ENCODE measurements at regions not wholly inside any gene's neighbourhood (a gene's known extent, or its start where the extent isn't known, plus 50 kb on each side); places are given as distances from the start of the nearest gene placed in this dataset.
"Not testable (repeated sequence)": the region's sequence is repeated elsewhere in the genome, so short reads cannot be mapped to it uniquely, and the experiment has no call there.

- DNase-seq (ENCODE audit: low read depth in 2 of 2) = no peak
Measured at GRCh38 chr1:219560856-219561255, 52.0 kb downstream of the ZC3H11B start.

DNA sequence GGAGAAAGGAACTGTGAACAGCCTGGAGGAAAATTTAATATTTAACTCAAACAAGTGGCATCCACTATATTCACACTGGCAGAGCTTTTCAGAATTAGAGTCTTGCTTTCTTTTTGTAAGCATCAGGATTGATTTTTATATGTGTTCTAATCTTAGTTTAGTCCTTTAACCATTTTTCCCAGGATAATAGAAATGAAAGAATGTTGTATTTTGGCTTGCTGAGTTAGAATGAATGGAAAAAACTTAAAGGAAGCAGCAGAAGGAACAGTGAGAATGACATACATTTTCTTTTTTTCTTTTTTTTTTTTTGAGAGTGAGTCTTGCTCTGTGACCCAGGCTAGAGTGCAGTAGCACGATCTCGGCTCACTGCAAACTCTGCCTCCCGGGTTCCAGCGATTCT lies 53.0 kb downstream of the ZC3H11B start:
- no peak for DNase-seq (ENCODE audit: low read depth in 2 of 2)

DNA sequence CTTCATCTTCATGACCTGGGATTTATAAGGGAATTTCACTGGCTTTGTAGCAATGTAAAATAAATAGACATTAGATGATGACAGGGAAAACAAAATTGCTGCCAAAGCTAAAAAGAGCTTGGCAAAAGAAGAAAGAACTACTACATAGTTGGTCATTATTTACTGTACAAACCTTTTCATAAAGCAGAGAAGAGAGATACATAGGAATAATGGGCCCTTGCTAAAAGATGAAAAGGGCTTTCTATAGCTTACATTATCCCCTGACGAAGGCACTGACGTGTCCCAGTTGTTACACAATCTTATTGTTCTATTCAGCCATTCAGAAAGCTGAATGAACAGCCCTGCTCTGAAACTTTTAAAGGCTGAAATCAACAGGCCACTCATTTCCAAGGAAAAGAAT lies 57.1 kb downstream of the ZC3H11B start:
- DNase-seq (ENCODE audit: low read depth in 2 of 2) = no peak

- DNase-seq (ENCODE audit: low read depth in 2 of 2) = no peak
Measured at GRCh38 chr1:219555031-219555692, 57.7 kb downstream of the ZC3H11B start.

DNA sequence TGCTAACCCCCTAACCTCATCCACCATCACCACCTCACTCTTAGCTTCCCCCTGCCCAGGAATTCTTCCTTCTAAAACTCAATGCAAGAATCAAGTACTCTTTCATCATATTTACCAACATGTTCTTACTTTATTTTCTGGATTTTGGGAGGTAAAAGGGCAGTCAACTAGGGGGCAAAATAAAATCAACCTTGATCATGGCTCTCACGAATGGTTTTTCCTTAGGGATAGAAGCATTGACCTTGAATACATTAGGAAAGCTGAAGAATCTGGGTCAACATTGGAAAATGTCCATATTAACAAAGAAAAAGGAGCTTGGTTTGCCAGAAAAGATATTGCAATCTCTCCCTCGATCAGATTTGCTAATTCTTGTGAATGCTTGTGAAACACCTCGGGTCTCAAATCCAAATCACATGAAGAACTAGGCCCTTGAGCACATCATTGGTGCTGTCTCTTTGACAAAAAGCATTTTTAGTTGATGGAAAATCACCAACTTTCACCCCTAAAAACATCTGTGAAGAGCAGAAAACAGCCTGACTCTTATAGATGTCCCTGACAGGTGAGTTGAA lies 58.9 kb downstream of the ZC3H11B start:
- no peak for DNase-seq (ENCODE audit: low read depth in 2 of 2)

GRCh38 chr1:219550201-219550600 lies 62.7 kb downstream of the ZC3H11B start:
- no peak for DNase-seq (ENCODE audit: low read depth in 2 of 2)

GRCh38 chr1:219549215-219549614 lies 63.7 kb downstream of the ZC3H11B start:
- DNase-seq (ENCODE audit: low read depth in 2 of 2) = no peak

- DNase-seq (ENCODE audit: low read depth in 2 of 2) = no peak
Measured at GRCh38 chr1:219548386-219548785, 64.5 kb downstream of the ZC3H11B start.

GRCh38 chr1:219545756-219546155 lies 67.1 kb downstream of the ZC3H11B start:
- not testable (repeated sequence) for DNase-seq (ENCODE audit: low read depth in 2 of 2)

GRCh38 chr1:219544163-219544846 lies 68.6 kb downstream of the ZC3H11B start:
- no peak for DNase-seq (ENCODE audit: low read depth in 2 of 2)

DNA sequence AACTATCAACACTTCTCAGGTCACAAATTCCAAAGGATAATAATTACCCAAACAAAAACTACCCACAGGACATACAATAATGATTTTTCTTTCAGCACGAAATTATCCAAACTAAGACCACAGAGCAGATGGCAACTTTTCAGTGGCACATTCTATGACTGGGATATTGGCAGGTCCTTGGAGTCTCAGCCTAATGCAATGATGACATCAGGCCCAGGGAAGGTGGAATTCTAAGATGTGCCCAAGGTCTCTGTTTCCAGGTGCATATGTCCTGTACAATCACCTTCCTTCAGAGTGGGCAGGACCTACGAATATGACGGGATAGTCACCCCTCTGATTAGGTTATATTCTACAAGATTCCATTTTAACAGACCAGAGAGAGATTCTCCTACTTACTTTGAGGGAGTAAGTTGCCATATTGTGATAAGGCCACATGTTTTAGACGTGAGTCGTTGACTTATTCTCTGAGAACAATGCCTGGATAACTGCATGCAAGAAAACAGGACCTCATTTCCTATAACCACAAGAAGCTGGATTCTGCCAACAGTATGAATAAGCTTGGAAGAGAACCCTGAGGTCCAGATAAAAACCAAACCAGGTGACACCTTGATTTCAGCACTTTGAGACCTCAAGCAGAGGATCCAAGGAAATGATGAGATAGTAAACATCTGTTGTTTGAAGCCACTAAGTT lies 69.9 kb downstream of the ZC3H11B start:
- no peak for DNase-seq (ENCODE audit: low read depth in 2 of 2)

GRCh38 chr1:219541946-219542345 lies 71.0 kb downstream of the ZC3H11B start:
- DNase-seq (ENCODE audit: low read depth in 2 of 2) = no peak

- DNase-seq (ENCODE audit: low read depth in 2 of 2) = no peak
Measured at GRCh38 chr1:219539645-219540254, 73.2 kb downstream of the ZC3H11B start.

GRCh38 chr1:219538886-219539285 lies 74.0 kb downstream of the ZC3H11B start:
- no peak for DNase-seq (ENCODE audit: low read depth in 2 of 2)

DNA sequence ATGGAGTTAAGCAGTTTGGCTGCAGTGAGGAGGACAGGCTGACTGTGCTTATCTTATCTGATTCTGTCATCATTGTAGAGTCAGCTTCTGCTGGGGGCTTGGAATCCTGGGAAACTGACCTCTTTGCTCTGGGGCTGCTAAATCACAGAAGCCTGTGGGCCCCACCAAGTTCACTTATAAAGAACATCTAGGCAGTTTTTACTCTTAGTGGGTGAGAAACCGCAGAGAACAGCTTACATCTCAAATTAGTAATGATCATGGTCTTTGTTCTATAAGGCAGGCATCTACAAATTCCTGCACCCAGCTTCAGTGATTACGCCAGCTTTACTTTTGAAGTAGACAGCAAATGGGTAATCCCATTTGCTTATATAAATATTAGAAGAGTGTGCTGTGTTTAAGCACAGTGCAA lies 75.7 kb downstream of the ZC3H11B start:
- DNase-seq (ENCODE audit: low read depth in 2 of 2) = no peak

GRCh38 chr1:219536038-219536437 lies 76.9 kb downstream of the ZC3H11B start:
- DNase-seq (ENCODE audit: low read depth in 2 of 2) = no peak

- DNase-seq (ENCODE audit: low read depth in 2 of 2) = no peak
Measured at GRCh38 chr1:219534991-219535390, 77.9 kb downstream of the ZC3H11B start.

DNA sequence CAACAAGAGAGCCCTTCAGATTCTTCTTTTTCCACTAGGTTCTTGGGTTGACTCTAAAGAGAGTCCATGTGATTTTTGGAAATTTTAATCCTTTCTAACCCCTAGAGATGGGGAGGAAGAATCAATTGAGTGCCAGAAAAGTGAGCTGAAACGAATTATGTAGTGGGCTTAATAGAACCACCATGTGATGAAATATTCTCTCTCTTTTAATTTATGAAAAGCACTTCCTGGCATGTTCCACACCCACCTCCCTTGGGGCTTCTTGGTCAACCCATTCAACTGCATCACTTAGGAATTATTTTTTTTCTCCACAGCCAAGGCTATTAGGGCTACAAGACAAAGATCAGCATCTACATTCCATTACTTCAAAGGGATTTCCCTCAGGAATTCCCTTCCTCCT lies 79.6 kb downstream of the ZC3H11B start:
- DNase-seq (ENCODE audit: low read depth in 2 of 2) = no peak

- DNase-seq (ENCODE audit: low read depth in 2 of 2) = no peak
Measured at GRCh38 chr1:219529116-219529515, 83.8 kb downstream of the ZC3H11B start.

GRCh38 chr1:219528633-219529032 lies 84.3 kb downstream of the ZC3H11B start:
- no peak for DNase-seq (ENCODE audit: low read depth in 2 of 2)

- no peak for DNase-seq (ENCODE audit: low read depth in 2 of 2)
Measured at GRCh38 chr1:219527994-219528393, 84.9 kb downstream of the ZC3H11B start.

- DNase-seq (ENCODE audit: low read depth in 2 of 2) = no peak
Measured at GRCh38 chr1:219526074-219526473, 86.8 kb downstream of the ZC3H11B start.

Data from stimulated activated CD4-positive, alpha-beta T cell treated with anti-CD3 and anti-CD28 coated beads, Interleukin-12 subunit alpha, Interleukin-12 subunit beta, amount 100 ng/mL, for 24 hours (primary cell).